ENCODE measurements at regions not wholly inside any gene's neighbourhood (a gene's known extent, or its start where the extent isn't known, plus 50 kb on each side); places are given as distances from the start of the nearest gene placed in this dataset.

GRCh38 chr4:74845834-74846233 lies 51.5 kb upstream of the BTC start:
- no peak for TF ChIP-seq CTCF (IDR thresholded peaks at IDR 0.05)

All from LNCAP (cell line).